Fibroblast of the aortic adventitia (primary cell): ENCODE measurements at regions not wholly inside any gene's neighbourhood (a gene's known extent, or its start where the extent isn't known, plus 50 kb on each side); places are given as distances from the start of the nearest gene placed in this dataset.

Experiments
- DNase-seq: peaks from one replicate; pipeline ENCODE4 v3.0.0-alpha.2; 2010; ENCODE audit warnings: low read depth
- H3K4me3 ChIP-seq: 2 replicates; pipeline ENCODE4 v1.5.1; 2011; ENCODE audit warnings: low read depth, mild to moderate bottlenecking, control low read depth, low read length, moderate library complexity
- TF ChIP-seq, protein P1 (sequence below): IDR thresholded peaks from 2 replicates; pipeline ENCODE4 v1.5.1; 2011; ENCODE audit warnings: mild to moderate bottlenecking, low read length, control low read depth, inconsistent platforms; ENCODE audit not compliant: insufficient read depth

DNA sequence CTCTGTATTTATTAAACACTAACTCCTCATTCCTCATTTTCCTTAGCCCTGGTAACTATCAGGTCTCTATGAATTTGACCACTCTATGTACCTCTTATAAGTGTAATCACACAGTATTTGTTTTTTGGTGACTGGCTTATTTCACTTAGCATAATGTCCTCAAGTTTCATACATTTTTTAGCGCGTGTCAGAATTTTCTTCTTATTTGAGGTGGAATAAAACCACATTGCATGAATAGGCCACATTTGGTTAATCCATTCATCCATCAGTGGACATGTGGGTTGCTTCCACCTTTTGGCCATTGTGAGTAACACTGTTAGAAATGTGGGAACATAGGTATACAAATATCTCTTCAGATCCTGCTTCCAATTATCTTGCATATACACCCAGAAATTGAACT, 341.2 kb upstream of the BOD1L1 start:
- H3K4me3 ChIP-seq, result no peak overlapping the region
- TF ChIP-seq, protein P1, sequence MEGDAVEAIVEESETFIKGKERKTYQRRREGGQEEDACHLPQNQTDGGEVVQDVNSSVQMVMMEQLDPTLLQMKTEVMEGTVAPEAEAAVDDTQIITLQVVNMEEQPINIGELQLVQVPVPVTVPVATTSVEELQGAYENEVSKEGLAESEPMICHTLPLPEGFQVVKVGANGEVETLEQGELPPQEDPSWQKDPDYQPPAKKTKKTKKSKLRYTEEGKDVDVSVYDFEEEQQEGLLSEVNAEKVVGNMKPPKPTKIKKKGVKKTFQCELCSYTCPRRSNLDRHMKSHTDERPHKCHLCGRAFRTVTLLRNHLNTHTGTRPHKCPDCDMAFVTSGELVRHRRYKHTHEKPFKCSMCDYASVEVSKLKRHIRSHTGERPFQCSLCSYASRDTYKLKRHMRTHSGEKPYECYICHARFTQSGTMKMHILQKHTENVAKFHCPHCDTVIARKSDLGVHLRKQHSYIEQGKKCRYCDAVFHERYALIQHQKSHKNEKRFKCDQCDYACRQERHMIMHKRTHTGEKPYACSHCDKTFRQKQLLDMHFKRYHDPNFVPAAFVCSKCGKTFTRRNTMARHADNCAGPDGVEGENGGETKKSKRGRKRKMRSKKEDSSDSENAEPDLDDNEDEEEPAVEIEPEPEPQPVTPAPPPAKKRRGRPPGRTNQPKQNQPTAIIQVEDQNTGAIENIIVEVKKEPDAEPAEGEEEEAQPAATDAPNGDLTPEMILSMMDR, result no peak
- DNase-seq, result no peak

DNA sequence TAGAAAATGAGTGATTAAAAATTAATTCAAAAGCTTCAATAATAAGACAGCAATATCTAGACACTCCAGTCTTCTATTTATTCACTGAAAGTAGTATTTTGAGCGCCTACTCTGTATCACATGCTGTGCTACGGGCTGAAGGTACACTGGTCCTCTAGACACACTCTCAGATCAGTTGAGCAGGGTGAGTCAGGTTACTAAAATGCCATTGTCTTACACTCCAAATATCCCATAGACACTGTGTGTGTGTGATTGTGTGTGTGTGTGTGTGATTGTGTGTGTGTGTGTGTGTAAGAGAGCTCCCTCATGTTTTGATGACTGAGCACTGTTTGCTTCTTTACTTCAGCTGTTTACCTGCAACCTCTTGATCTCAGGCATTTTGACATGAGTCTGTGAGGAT, 342.8 kb upstream of the BOD1L1 start:
- TF ChIP-seq, protein P1, result no peak
- DNase-seq, result no peak
- no peak overlapping the region for H3K4me3 ChIP-seq

DNA sequence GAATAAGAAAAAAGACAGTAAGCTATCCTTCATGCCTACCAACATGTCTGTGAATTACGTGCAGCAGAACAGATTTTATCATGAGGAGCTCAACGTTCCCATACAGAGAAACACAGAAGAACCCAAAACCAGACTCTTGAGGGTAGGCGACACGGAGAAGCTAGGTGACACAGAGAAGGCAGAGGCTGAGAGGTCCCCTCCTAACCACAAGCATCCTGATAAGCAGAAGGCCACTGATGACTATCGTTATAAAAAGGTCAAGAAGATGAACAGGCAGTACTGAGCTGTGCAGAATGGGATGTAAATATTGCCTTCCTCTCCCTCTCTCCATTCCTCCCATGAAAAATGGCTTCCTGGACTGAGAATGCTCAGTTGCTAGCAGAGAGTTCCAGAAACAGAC, 350.2 kb upstream of the BOD1L1 start:
- no peak overlapping the region for H3K4me3 ChIP-seq
- DNase-seq, result no peak
- TF ChIP-seq, protein P1, result no peak

DNA sequence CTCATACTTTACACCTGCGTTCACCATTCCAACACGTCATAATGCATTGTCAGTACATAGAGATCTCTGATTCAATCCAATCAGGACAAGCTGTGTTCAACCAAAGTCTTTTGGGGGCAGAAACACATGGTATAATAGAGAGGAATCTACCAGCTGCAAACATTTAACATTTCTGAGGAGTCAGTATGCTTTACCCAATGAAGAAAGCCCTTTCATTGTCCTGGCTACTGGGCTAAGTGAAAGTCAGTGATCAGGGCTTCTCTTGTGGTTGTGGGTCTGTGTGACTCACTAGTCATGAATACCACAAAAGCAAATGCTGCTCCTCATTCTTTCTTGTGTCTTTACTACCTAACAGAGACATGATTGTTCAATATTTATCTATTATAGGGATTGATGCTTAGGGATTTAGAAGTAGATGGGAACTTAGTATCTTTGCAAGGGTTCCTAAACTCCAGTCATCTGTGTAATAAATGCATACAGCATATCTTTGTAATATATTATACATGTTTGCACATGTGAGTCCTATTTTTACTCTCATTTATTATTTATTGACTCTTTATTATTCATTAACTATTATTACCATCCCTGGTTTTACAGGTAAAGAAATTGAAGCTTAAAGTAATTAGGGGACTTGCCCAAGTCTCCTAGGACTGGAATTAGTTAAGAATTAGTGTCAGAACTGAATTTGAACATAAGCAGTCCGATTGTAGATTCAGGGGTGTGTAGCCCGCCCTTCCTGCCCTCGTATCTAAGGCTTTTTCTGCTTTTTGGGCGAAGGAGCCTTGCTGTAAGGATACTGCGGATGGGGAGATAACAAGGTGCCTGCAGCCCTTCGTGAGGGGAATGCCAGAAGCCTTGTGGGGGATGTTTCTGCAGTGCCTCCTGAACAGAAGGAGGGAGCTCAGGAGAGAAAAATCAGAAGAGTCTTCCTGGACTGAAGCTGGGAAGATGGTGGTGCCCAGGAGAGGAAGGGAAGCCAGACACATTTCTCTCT, 353.1 kb upstream of the BOD1L1 start:
- TF ChIP-seq, protein P1, result no peak
- no peak overlapping the region for H3K4me3 ChIP-seq
- peak; percentile 84 for DNase-seq

DNA sequence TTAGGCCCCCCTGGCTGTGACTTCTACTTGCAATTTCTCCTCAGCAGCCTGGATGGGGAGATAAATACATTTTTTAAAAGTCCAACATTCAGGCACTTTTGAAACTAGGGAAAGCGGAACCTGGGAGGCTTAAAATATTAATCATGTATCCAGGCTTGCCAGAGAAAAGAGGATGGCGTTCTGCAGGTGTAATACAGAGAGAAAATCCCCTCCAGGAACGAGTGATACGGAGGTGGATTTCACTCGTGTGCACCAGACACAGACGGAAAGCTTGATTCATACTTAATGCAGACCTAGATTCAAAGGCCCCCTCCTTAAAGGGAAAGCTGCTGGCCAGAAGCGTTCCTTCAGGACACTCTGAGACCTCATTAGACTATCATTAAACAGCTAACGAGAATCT, 354.0 kb upstream of the BOD1L1 start:
- no peak for DNase-seq
- TF ChIP-seq, protein P1, result no peak
- no peak overlapping the region for H3K4me3 ChIP-seq

DNA sequence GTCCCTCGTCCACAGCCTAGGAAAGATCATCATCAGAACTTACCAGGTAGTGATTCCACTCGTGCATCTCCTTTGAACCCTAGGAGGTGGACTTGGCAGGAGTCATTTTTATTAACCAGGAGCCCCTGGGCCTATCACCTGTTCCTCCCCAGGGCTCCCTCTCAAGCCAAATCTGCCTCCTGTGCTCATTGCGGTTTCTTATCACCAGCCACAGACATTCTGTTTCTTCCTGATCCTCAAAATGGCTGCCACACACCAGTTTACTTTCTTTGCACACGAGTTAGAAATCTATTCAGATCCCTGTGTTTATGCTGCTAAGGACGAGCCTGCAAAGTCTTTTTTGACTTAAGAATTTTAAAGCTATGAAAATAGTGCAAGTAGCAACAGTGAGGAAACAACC, 354.5 kb upstream of the BOD1L1 start:
- TF ChIP-seq, protein P1, result no peak
- DNase-seq, result no peak
- no peak overlapping the region for H3K4me3 ChIP-seq
